CD4-positive, alpha-beta T cell (primary cell): ENCODE measurements at regions not wholly inside any gene's neighbourhood (a gene's known extent, or its start where the extent isn't known, plus 50 kb on each side); places are given as distances from the start of the nearest gene placed in this dataset.

Source experiments
- ATAC-seq: fragments of 200-7000 bp; cut with Tn5 transposase; one replicate; pipeline ENCODE4 v1.10.0; 2022; ENCODE audit warnings: mild to moderate bottlenecking; ENCODE audit not compliant: poor library complexity
- CTCF ChIA-PET: fragments of 350-600 bp; sonication (Branson Sonifier 250); formaldehyde crosslinking; loops from one replicate; lab custom pipeline; 2021; ENCODE audit warnings: antibody characterized with exemption, inconsistent platforms; lab: Charles Lee
- POLR2A ChIA-PET: fragments of 350-600 bp; sonication (Branson Sonifier 250); formaldehyde crosslinking; loops from one replicate; lab custom pipeline; 2021; ENCODE audit warnings: antibody characterized with exemption, inconsistent platforms; lab: Charles Lee
- DNase-seq, 14 experiments: peaks; one replicate each; pipeline ENCODE4 v3.0.0-alpha.2; 2013 to 2020; ENCODE audit warnings: mixed read lengths in 2 of 14
- H3K27ac ChIP-seq, 2 donors: one replicate each; pipeline versions ENCODE4 v1.5.1 to v1.7.0; 2013; ENCODE audit warnings: low read length in 2 of 2, low read depth in 1 of 2, mild to moderate bottlenecking in 1 of 2
- H3K27me3 ChIP-seq, 2 experiments: 1 replicate in 1 of 2; 2 replicates in 1 of 2; pipeline versions ENCODE4 v1.6.1 to v1.7.0; 2013; ENCODE audit warnings: low read length in 2 of 2, control low read depth in 1 of 2, mild to moderate bottlenecking in 1 of 2, moderate library complexity in 1 of 2; ENCODE audit not compliant: insufficient read depth in 2 of 2, control insufficient read depth in 1 of 2
- H3K36me3 ChIP-seq: one replicate; pipeline ENCODE4 v1.6.1; 2013; ENCODE audit warnings: low read length, control low read depth; ENCODE audit not compliant: insufficient read depth
- H3K4me1 ChIP-seq: one replicate; pipeline ENCODE4 v1.6.1; 2013; ENCODE audit warnings: low read length, control low read depth; ENCODE audit not compliant: insufficient read depth
- H3K4me3 ChIP-seq: one replicate; pipeline ENCODE4 v1.5.1; 2013; ENCODE audit warnings: mild to moderate bottlenecking, low read length, moderate library complexity
- H3K9me3 ChIP-seq, 2 experiments: 1 replicate in 1 of 2; 2 replicates in 1 of 2; pipeline versions ENCODE4 v1.6.1 to v1.7.0; 2013; ENCODE audit warnings: low read length in 2 of 2, mild to moderate bottlenecking in 2 of 2, control low read depth in 1 of 2, moderate library complexity in 1 of 2; ENCODE audit not compliant: control insufficient read depth in 1 of 2, insufficient read depth in 1 of 2
- H3K27ac Mint-ChIP-seq: one replicate; pipeline ENCODE4 v1.8.0; 2020; ENCODE audit warnings: mixed read lengths
- H3K27me3 Mint-ChIP-seq: one replicate; pipeline ENCODE4 v1.8.0; 2021; ENCODE audit warnings: mixed read lengths
- H3K36me3 Mint-ChIP-seq: one replicate; pipeline ENCODE4 v1.8.0; 2021; ENCODE audit warnings: low read depth, mixed read lengths
- H3K4me1 Mint-ChIP-seq: one replicate; pipeline ENCODE4 v1.8.0; 2021; ENCODE audit warnings: low read depth, mixed read lengths
- H3K4me3 Mint-ChIP-seq: one replicate; pipeline ENCODE4 v1.8.0; 2020; ENCODE audit warnings: mild to moderate bottlenecking, mixed read lengths
- H3K9me3 Mint-ChIP-seq: one replicate; pipeline ENCODE4 v1.8.0; 2020; ENCODE audit warnings: mixed read lengths
- CTCF ChIP-seq: fragments of 200-600 bp; IDR thresholded peaks from one replicate; pipeline ENCODE4 v1.8.0; 2022; ENCODE audit warnings: antibody characterized with exemption, mild to moderate bottlenecking
- intact Hi-C, 2 experiments: fragments of 100-400 bp; cut with DNase I in 1 of 2; cut with micrococcal nuclease in 1 of 2; formaldehyde crosslinking; loops; one replicate each; pipeline versions ENCODE4 v1.15.1 to v1.9.0; 2023 to 2025; cut with DNase I, micrococcal nuclease

- ChIA-PET CTCF (interaction anchor here (1.1 to 3.9 kb wide), 4 partner anchors 66 to 285 kb away, joined by 3 to 56 read pairs (median 10); no protein-coding TSS in a partner anchor), POLR2A (interaction anchor here (1.2 to 2.5 kb wide), 3 partner anchors 70 to 283 kb away, joined by 3 to 7 read pairs (median 5); no protein-coding TSS in a partner anchor)
- Histone ChIP-seq H3K4me3 (no peak overlapping the region), H3K9me3 (no peaks in the 10 kb centered on the region), H3K27me3 (no peaks in the 10 kb centered on the region), H3K27ac (no peak overlapping the region), H3K36me3 (no peaks in the 10 kb centered on the region), H3K4me1 (peaks cover 17% of the 10 kb centered on the region)
- Mint-ChIP-seq H3K4me1 (peaks cover 20% of the 10 kb centered on the region), H3K27me3 (peaks cover 8% of the 10 kb centered on the region), H3K36me3 (no peaks in the 10 kb centered on the region), H3K4me3 (no peak overlapping the region), H3K27ac (no peak overlapping the region), H3K9me3 (no peaks in the 10 kb centered on the region)
- no peak for TF ChIP-seq CTCF
- DNase-seq: peak in 3 of 14 experiments; percentile 9 to 23 (median 11)
- no peak for ATAC-seq
- intact Hi-C loops: loop anchor here (5.0 kb wide), 3 partner anchors 55 to 650 kb away; no protein-coding TSS in a partner anchor
Measured at GRCh38 chr3:56987238-56987895, 73.1 kb upstream of the SPATA12 start.

DNA sequence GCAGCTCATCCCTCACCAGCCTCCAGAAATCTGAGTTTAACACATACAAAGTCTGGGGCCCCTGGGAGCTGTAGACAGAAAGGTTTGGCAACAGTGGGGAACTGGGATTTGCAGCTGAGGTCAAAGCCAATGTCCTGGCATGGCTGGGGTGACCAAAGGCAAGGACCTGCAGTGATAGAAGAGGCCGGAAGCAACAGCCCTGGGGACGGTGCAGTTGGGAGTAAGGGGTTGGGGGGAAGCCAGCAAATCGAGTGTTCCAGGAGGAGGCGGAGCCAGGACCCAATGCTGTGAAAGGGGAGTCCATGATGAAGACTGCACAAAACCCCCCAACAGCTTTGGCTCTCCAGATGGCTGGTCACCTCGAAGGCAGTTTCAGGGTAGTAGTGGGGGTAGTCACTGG is 74.1 kb upstream of the SPATA12 start:
- ATAC-seq (no peak), DNase-seq (no peak)
- ChIA-PET CTCF (interaction anchor here (0.6 to 1.5 kb wide), 2 partner anchors 169 to 279 kb away, joined by 3 read pairs; no protein-coding TSS in a partner anchor), POLR2A (interaction anchor here (0.7 to 2.5 kb wide), 4 partner anchors 69 to 284 kb away, joined by 3 to 7 read pairs (median 4); no protein-coding TSS in a partner anchor)
- Histone ChIP-seq H3K27me3 (no peaks in the 10 kb centered on the region), H3K27ac (no peak overlapping the region), H3K4me3 (no peak overlapping the region), H3K4me1 (peaks cover 17% of the 10 kb centered on the region), H3K9me3 (no peaks in the 10 kb centered on the region), H3K36me3 (no peaks in the 10 kb centered on the region)
- Mint-ChIP-seq H3K4me1 (peaks cover 20% of the 10 kb centered on the region), H3K9me3 (no peaks in the 10 kb centered on the region), H3K4me3 (no peak overlapping the region), H3K27ac (no peak overlapping the region), H3K27me3 (peaks cover 8% of the 10 kb centered on the region), H3K36me3 (no peaks in the 10 kb centered on the region)
- intact Hi-C loops: loop anchor here (5.0 kb wide), 3 partner anchors 54 to 649 kb away; no protein-coding TSS in a partner anchor
- no peak for TF ChIP-seq CTCF

- H3K27me3 ChIP-seq: no peaks in the 10 kb centered on the region
- H3K36me3 ChIP-seq: no peaks in the 10 kb centered on the region
- POLR2A ChIA-PET: interaction anchor here (0.7 to 2.5 kb wide), 3 partner anchors 186 to 283 kb away, joined by 3 to 7 read pairs (median 5); no protein-coding TSS in a partner anchor
- Mint-ChIP-seq H3K4me3 (no peak overlapping the region), H3K27ac (no peak overlapping the region), H3K27me3 (peaks cover 8% of the 10 kb centered on the region), H3K4me1 (peaks cover 20% of the 10 kb centered on the region), H3K9me3 (no peaks in the 10 kb centered on the region), H3K36me3 (no peaks in the 10 kb centered on the region)
- CTCF ChIA-PET: interaction anchor here (1.5 kb wide), 1 partner anchor 169 kb away, joined by 3 read pairs; no protein-coding TSS in a partner anchor
- ATAC-seq (no peak), DNase-seq (peak in 1 of 14 experiments; percentile 37)
- H3K27ac ChIP-seq: no peak overlapping the region
- TF ChIP-seq CTCF: no peak
- no peak overlapping the region for H3K4me3 ChIP-seq
- no peaks in the 10 kb centered on the region for H3K9me3 ChIP-seq
- peaks cover 17% of the 10 kb centered on the region for H3K4me1 ChIP-seq
- intact Hi-C loops: loop anchor here (5.0 kb wide), 3 partner anchors 54 to 649 kb away; no protein-coding TSS in a partner anchor
Measured at GRCh38 chr3:56985878-56986277, 74.6 kb upstream of the SPATA12 start.
